ENCODE measurements at regions not wholly inside any gene's neighbourhood (a gene's known extent, or its start where the extent isn't known, plus 50 kb on each side); places are given as distances from the start of the nearest gene placed in this dataset.

DNA sequence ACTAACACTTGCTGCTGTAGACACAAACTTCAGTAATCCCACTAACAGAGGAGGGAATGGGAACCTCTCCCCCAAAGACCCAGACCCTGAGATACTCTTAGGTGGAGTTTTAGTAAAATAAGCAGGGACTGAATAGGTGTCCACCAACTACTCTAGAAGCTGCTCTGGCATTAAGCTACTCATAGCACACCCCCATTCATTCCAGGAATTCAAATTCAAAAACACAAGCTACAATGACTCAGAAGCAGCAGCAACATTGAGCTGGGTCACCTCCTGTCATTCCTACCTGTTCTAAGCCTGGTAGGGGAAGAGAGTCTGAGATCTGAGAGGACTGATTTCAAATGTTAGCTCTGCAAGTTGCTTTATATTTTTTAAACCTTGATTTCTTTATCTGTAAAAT, 135.4 kb upstream of the FRMPD4 start:
- TF ChIP-seq CEBPB (IDR thresholded peaks at IDR 0.05), result no peak
- TF ChIP-seq MAX (IDR thresholded peaks at IDR 0.05), result no peak
- no peak for TF ChIP-seq NFIC (IDR thresholded peaks at IDR 0.05)
- no peak for TF ChIP-seq EGR1 (IDR thresholded peaks at IDR 0.05)
- TF ChIP-seq TEAD4 (IDR thresholded peaks at IDR 0.05), result no peak
- TF ChIP-seq ZBTB7A (IDR thresholded peaks at IDR 0.05; ENCODE audit: low read depth), result no peak
- TF ChIP-seq REST (IDR thresholded peaks at IDR 0.05; ENCODE audit: low read depth), result no peak
- no peak for TF ChIP-seq RAD21 (IDR thresholded peaks at IDR 0.05; ENCODE audit: low read depth)
- TF ChIP-seq TCF12 (IDR thresholded peaks at IDR 0.05; ENCODE audit: low read depth), result no peak
- no peak for TF ChIP-seq CREB1 (IDR thresholded peaks at IDR 0.05; ENCODE audit: low read depth)
- TF ChIP-seq, protein P1, sequence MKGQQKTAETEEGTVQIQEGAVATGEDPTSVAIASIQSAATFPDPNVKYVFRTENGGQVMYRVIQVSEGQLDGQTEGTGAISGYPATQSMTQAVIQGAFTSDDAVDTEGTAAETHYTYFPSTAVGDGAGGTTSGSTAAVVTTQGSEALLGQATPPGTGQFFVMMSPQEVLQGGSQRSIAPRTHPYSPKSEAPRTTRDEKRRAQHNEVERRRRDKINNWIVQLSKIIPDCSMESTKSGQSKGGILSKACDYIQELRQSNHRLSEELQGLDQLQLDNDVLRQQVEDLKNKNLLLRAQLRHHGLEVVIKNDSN (IDR thresholded peaks at IDR 0.05), result no peak
- no peak for TF ChIP-seq FOXM1 (IDR thresholded peaks at IDR 0.05; ENCODE audit: borderline replicate concordance, low read depth)

DNA sequence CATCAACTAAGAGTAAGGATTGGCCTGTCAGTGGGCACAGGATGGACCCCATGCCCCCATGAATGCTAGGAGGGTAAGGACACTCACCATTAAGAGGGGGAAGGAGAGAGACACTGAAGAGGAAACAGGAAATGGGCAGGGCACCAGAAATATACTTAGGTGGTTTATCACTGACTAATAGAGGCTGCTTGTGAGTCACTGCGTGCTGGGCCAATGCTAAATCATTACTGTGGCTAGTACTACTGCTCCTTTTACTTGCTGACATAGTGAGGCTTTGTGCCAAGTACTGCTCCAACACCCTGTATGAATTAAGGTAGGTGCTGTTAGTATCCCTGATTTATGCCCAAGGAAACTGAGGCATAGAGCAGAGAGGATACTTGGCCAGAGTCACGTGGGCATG, 130.4 kb upstream of the FRMPD4 start:
- no peak for TF ChIP-seq TCF12 (IDR thresholded peaks at IDR 0.05; ENCODE audit: low read depth)
- TF ChIP-seq NFIC (IDR thresholded peaks at IDR 0.05), result no peak
- no peak for TF ChIP-seq CREB1 (IDR thresholded peaks at IDR 0.05; ENCODE audit: low read depth)
- TF ChIP-seq, protein P1 (IDR thresholded peaks at IDR 0.05), result no peak
- no peak for TF ChIP-seq REST (IDR thresholded peaks at IDR 0.05; ENCODE audit: low read depth)
- no peak for TF ChIP-seq RAD21 (IDR thresholded peaks at IDR 0.05; ENCODE audit: low read depth)
- no peak for TF ChIP-seq MAX (IDR thresholded peaks at IDR 0.05)
- no peak for TF ChIP-seq EP300 (IDR thresholded peaks at IDR 0.05; ENCODE audit: borderline replicate concordance)

DNA sequence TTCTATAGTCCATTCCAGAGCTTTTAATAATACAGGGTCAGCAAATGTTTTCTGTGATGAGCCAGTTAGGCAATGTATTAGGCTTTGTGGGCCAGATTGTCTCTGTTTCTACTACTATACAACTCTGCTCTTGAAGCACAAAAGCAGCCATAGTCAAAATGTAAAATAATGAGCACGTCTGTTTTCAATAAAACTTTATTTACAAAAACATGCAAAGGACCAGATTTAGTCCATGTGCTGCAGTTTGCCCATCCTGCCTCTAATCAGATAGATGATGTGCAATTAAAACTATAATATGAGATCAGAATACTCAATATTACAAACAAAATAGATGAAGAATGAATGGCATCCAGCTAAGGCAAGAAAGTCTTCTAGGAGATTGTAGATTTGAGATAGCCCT, 127.8 kb upstream of the FRMPD4 start:
- TF ChIP-seq TCF12 (IDR thresholded peaks at IDR 0.05; ENCODE audit: low read depth), result no peak
- TF ChIP-seq EP300 (IDR thresholded peaks at IDR 0.05; ENCODE audit: borderline replicate concordance), result no peak
- no peak for TF ChIP-seq YY1 (IDR thresholded peaks at IDR 0.05; ENCODE audit: low read depth)
- no peak for TF ChIP-seq NFIC (IDR thresholded peaks at IDR 0.05)
- TF ChIP-seq TEAD4 (IDR thresholded peaks at IDR 0.05), result no peak
- TF ChIP-seq CEBPB (IDR thresholded peaks at IDR 0.05), result no peak
- TF ChIP-seq, protein P1 (IDR thresholded peaks at IDR 0.05), result no peak
- TF ChIP-seq FOXM1 (IDR thresholded peaks at IDR 0.05; ENCODE audit: borderline replicate concordance, low read depth), result no peak
- no peak for TF ChIP-seq RAD21 (IDR thresholded peaks at IDR 0.05; ENCODE audit: low read depth)
- TF ChIP-seq REST (IDR thresholded peaks at IDR 0.05; ENCODE audit: low read depth), result no peak
- no peak for TF ChIP-seq MAX (IDR thresholded peaks at IDR 0.05)
- TF ChIP-seq EGR1 (IDR thresholded peaks at IDR 0.05), result no peak
- TF ChIP-seq ZBTB7A (IDR thresholded peaks at IDR 0.05; ENCODE audit: low read depth), result no peak
- no peak for TF ChIP-seq TAF1 (IDR thresholded peaks at IDR 0.05; ENCODE audit: low read depth)
- TF ChIP-seq CREB1 (IDR thresholded peaks at IDR 0.05; ENCODE audit: low read depth), result no peak

DNA sequence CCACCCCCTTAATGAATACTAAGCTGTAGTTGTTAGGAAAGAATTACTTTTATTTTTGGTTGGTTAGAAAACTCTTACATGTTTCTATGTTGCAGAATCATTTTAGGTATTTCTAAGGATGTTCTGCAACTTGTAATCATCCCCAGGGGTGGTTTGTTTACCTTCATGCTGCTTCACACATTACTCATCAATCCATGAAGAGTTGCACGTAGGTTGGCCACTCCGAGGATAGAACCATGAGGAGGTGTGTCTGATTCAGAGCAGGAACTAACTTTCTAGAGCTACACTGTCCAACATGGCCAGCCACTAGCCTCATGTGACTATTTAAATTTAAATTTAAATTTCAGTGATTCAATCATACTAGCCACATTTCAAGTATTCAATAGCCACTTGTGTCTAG, 127.2 kb upstream of the FRMPD4 start:
- TF ChIP-seq TCF12 (IDR thresholded peaks at IDR 0.05; ENCODE audit: low read depth) (no peak), MAX (IDR thresholded peaks at IDR 0.05) (no peak), TAF1 (IDR thresholded peaks at IDR 0.05; ENCODE audit: low read depth) (no peak), ZBTB7A (IDR thresholded peaks at IDR 0.05; ENCODE audit: low read depth) (no peak), CREB1 (IDR thresholded peaks at IDR 0.05; ENCODE audit: low read depth) (no peak), EP300 (IDR thresholded peaks at IDR 0.05; ENCODE audit: borderline replicate concordance) (no peak), EGR1 (IDR thresholded peaks at IDR 0.05) (no peak), RAD21 (IDR thresholded peaks at IDR 0.05; ENCODE audit: low read depth) (no peak), NFIC (IDR thresholded peaks at IDR 0.05) (no peak), FOXM1 (IDR thresholded peaks at IDR 0.05; ENCODE audit: borderline replicate concordance, low read depth) (no peak)

All from Ishikawa (cell line).